GM10248 (cell line): ENCODE measurements at regions not wholly inside any gene's neighbourhood (a gene's known extent, or its start where the extent isn't known, plus 50 kb on each side); places are given as distances from the start of the nearest gene placed in this dataset.

ENCODE experiments used
- CTCF ChIA-PET: fragments of 300-600 bp; sonication (Branson Sonifier 250); formaldehyde crosslinking; extraction: SDS; loops from one replicate; lab custom pipeline; 2021; ENCODE audit warnings: antibody characterized with exemption; lab: Yijun Ruan, JAX
- POLR2A ChIA-PET: fragments of 350-650 bp; sonication (Branson Sonifier 250); formaldehyde crosslinking; extraction: SDS; loops from one replicate; lab custom pipeline; 2020; ENCODE audit warnings: antibody characterized with exemption; lab: Yijun Ruan, JAX
- DNase-seq: peaks from one replicate; pipeline ENCODE4 v3.0.0; 2012; ENCODE audit errors: extremely low spot score
- CTCF ChIP-seq: IDR thresholded peaks from 2 replicates; pipeline ENCODE4 v1.5.1; 2012; ENCODE audit warnings: mild to moderate bottlenecking, low read depth; ENCODE audit errors: extremely low read depth, missing control alignments, control extremely low read depth

- CTCF ChIA-PET, result no interaction called here
- POLR2A ChIA-PET, result no interaction called here
- DNase-seq, result no peak
- TF ChIP-seq CTCF, result no peak
Measured at GRCh38 chr1:98352378-98352777, 309.1 kb upstream of the SNX7 start.

GRCh38 chr1:98351561-98351960 lies 310.0 kb upstream of the SNX7 start:
- no peak for DNase-seq
- POLR2A ChIA-PET, result no interaction called here
- CTCF ChIA-PET, result no interaction called here
- TF ChIP-seq CTCF, result no peak

GRCh38 chr1:98345417-98345816 lies 316.1 kb upstream of the SNX7 start:
- ChIA-PET CTCF (no interaction called here), POLR2A (no interaction called here)

DNA sequence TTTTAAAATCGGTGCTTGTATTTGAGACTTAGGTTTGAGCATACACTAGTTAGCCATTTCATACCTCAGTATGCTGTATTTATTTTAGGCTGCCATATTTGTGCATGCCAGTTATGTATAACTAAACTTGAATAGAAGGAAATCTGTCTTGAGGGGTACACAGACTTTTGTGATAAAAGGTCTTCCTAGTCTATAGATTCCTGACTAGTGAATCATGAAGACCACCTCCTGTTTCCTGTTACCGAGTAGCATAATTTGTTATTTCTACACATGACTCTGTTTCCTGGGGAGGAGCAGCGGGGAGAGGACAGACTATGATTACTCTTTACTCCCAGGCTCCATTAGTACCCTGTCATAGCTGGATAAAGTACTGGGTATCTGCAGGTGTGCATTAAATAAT lies 316.8 kb upstream of the SNX7 start:
- ChIA-PET CTCF (interaction anchor here (1.5 kb wide), 1 partner anchor 14 kb away, joined by 4 read pairs; no protein-coding TSS in a partner anchor), POLR2A (no interaction called here)
- TF ChIP-seq CTCF, result no peak
- DNase-seq, result no peak

More at GRCh38 chr1:98345417-98345816, 316.1 kb upstream of the SNX7 start:
- no peak for DNase-seq
- TF ChIP-seq CTCF, result no peak

GRCh38 chr1:98342566-98342965 lies 319.0 kb upstream of the SNX7 start:
- POLR2A ChIA-PET, result no interaction called here

DNA sequence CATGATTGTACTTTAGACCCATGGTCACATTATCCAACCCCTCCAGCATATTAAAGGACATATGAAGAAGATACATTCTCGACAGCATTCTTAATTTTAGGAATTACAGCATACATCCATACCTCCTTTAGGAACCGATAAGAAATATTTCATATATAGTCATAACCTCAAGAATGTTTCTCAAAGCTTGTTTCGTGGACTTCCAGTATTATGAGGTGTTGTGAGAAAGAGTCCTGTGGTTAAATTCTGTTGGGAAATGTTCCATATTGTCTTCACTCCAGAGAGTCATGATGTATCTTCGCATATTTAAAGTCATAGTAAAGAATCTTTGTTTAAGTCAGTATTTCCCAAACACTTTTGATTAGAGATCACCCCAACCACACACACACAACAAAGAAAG lies 321.0 kb upstream of the SNX7 start:
- ChIA-PET POLR2A (no interaction called here), CTCF (interaction anchor here (1.9 kb wide), 1 partner anchor 17 kb away, joined by 6 read pairs; no protein-coding TSS in a partner anchor)
- no peak for DNase-seq
- no peak for TF ChIP-seq CTCF

More at GRCh38 chr1:98342566-98342965, 319.0 kb upstream of the SNX7 start:
- TF ChIP-seq CTCF, result no peak
- DNase-seq, result no peak
- CTCF ChIA-PET, result no interaction called here
